SU-DHL-6 (cell line): ENCODE measurements at regions not wholly inside any gene's neighbourhood (a gene's known extent, or its start where the extent isn't known, plus 50 kb on each side); places are given as distances from the start of the nearest gene placed in this dataset.

Experiments
- EZH2phosphoT487 ChIP-seq: fragments of 200-600 bp; sonication (generic), shearing (Covaris generic); conservative IDR thresholded peaks from 2 replicates; pipeline ENCODE4 v1.6.1; 2018; ENCODE audit warnings: mild to moderate bottlenecking, antibody characterized with exemption, low read length, moderate library complexity, mixed read lengths
- TF ChIP-seq, protein P1 (sequence below): fragments of 200-600 bp; sonication (generic); IDR thresholded peaks from one replicate; pipeline ENCODE4 v1.5.1; 2017; ENCODE audit warnings: antibody characterized with exemption, mild to moderate bottlenecking, low read length, moderate library complexity; ENCODE audit not compliant: insufficient read depth, poor library complexity, severe bottlenecking

- TF ChIP-seq, protein P1, sequence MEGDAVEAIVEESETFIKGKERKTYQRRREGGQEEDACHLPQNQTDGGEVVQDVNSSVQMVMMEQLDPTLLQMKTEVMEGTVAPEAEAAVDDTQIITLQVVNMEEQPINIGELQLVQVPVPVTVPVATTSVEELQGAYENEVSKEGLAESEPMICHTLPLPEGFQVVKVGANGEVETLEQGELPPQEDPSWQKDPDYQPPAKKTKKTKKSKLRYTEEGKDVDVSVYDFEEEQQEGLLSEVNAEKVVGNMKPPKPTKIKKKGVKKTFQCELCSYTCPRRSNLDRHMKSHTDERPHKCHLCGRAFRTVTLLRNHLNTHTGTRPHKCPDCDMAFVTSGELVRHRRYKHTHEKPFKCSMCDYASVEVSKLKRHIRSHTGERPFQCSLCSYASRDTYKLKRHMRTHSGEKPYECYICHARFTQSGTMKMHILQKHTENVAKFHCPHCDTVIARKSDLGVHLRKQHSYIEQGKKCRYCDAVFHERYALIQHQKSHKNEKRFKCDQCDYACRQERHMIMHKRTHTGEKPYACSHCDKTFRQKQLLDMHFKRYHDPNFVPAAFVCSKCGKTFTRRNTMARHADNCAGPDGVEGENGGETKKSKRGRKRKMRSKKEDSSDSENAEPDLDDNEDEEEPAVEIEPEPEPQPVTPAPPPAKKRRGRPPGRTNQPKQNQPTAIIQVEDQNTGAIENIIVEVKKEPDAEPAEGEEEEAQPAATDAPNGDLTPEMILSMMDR = no peak
- no peak for TF ChIP-seq EZH2phosphoT487
Measured at GRCh38 chr6:90462102-90462501, 124.8 kb downstream of the MAP3K7 start.
